Activated naive CD4-positive, alpha-beta T cell treated with anti-CD3 and anti-CD28 coated beads, Interleukin-2, amount 10 ng/mL, durations not matched to agents 7 days and 5 days (primary cell): ENCODE measurements at regions not wholly inside any gene's neighbourhood (a gene's known extent, or its start where the extent isn't known, plus 50 kb on each side); places are given as distances from the start of the nearest gene placed in this dataset.

ENCODE experiments used
- CTCF ChIA-PET: fragments of 350-600 bp; sonication (Branson Sonifier 250); formaldehyde crosslinking; loops from one replicate; lab custom pipeline; 2021; ENCODE audit warnings: antibody characterized with exemption; lab: Charles Lee
- DNase-seq: peaks from one replicate; pipeline ENCODE4 v3.0.0-alpha.2; 2020
- H3K27ac Mint-ChIP-seq: one replicate; pipeline ENCODE4 v1.8.0; 2021; ENCODE audit warnings: mild to moderate bottlenecking, moderate library complexity, mixed read lengths
- H3K27me3 Mint-ChIP-seq: one replicate; pipeline ENCODE4 v1.8.0; 2021; ENCODE audit warnings: mild to moderate bottlenecking, mixed read lengths
- H3K36me3 Mint-ChIP-seq: one replicate; pipeline ENCODE4 v1.8.0; 2021; ENCODE audit warnings: mixed read lengths
- H3K4me1 Mint-ChIP-seq: one replicate; pipeline ENCODE4 v1.8.0; 2021; ENCODE audit warnings: mixed read lengths
- H3K4me3 Mint-ChIP-seq: one replicate; pipeline ENCODE4 v1.8.0; 2021; ENCODE audit warnings: mild to moderate bottlenecking, moderate library complexity, mixed read lengths
- H3K9me3 Mint-ChIP-seq: one replicate; pipeline ENCODE4 v1.8.0; 2021; ENCODE audit warnings: mixed read lengths

DNA sequence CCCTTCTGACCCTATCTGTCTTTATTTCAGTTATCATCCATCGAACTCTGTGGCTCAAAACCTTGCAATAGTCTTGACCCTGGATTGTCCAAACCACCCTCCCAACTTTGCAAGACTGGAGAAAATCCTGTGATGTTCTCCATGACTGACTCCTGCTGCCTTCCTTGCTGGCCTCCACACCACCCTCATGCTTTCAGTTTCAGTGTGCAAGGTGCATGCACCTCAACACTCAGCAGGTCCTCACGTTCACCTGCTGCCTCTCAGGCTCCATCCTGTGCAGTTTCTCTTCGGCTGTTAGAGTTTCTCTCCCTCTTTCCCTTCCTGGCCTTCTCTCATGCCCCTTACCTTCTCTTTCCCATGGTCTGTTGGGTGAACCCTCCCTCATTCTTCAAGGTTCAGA, 59.4 kb upstream of the ASIC2 start:
- no peaks in the 10 kb centered on the region for H3K27me3 Mint-ChIP-seq
- DNase-seq = no peak
- CTCF ChIA-PET = no interaction called here
- H3K9me3 Mint-ChIP-seq = no peaks in the 10 kb centered on the region
- H3K27ac Mint-ChIP-seq = no peak overlapping the region
- H3K4me3 Mint-ChIP-seq = no peak overlapping the region
- H3K36me3 Mint-ChIP-seq = no peaks in the 10 kb centered on the region
- H3K4me1 Mint-ChIP-seq = no peaks in the 10 kb centered on the region

DNA sequence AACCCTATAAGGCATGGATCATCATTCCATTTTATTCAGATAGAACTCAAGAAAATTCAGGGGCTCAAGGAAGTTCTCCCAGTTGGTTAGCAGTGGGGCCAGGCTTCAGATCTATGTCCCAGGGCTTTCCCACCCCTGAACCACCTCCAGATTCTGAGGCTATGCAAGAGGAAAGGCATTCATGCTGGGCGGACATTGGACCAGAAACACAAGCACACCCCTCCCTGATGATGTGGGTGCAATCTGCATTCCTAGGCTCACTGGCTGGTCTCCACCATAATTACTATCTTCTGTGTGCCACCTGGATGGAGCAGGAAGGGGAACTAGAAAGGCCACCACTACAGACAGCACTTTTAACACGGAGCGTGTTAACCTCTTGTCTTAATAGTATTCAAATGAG, 63.2 kb upstream of the ASIC2 start:
- Mint-ChIP-seq H3K4me3 (no peak overlapping the region), H3K27me3 (no peaks in the 10 kb centered on the region), H3K27ac (no peak overlapping the region), H3K4me1 (no peaks in the 10 kb centered on the region), H3K36me3 (no peaks in the 10 kb centered on the region), H3K9me3 (no peaks in the 10 kb centered on the region)
- DNase-seq = no peak
- CTCF ChIA-PET = no interaction called here

GRCh38 chr17:33363475-33363874, 70.4 kb upstream of the ASIC2 start:
- no peak overlapping the region for H3K27ac Mint-ChIP-seq
- H3K9me3 Mint-ChIP-seq = no peaks in the 10 kb centered on the region
- no peaks in the 10 kb centered on the region for H3K27me3 Mint-ChIP-seq
- no peaks in the 10 kb centered on the region for H3K4me1 Mint-ChIP-seq
- no peak overlapping the region for H3K4me3 Mint-ChIP-seq
- CTCF ChIA-PET = no interaction called here
- no peaks in the 10 kb centered on the region for H3K36me3 Mint-ChIP-seq
- no peak for DNase-seq

GRCh38 chr17:33366960-33367359, 73.9 kb upstream of the ASIC2 start:
- no peaks in the 10 kb centered on the region for H3K36me3 Mint-ChIP-seq
- no peak for DNase-seq
- no peaks in the 10 kb centered on the region for H3K4me1 Mint-ChIP-seq
- no peak overlapping the region for H3K4me3 Mint-ChIP-seq
- H3K27me3 Mint-ChIP-seq = no peaks in the 10 kb centered on the region
- H3K9me3 Mint-ChIP-seq = no peaks in the 10 kb centered on the region
- H3K27ac Mint-ChIP-seq = no peak overlapping the region
- CTCF ChIA-PET = no interaction called here

- H3K4me1 Mint-ChIP-seq = no peaks in the 10 kb centered on the region
- H3K27ac Mint-ChIP-seq = no peak overlapping the region
- no peak for DNase-seq
- CTCF ChIA-PET = no interaction called here
- no peaks in the 10 kb centered on the region for H3K27me3 Mint-ChIP-seq
- H3K9me3 Mint-ChIP-seq = no peaks in the 10 kb centered on the region
- no peak overlapping the region for H3K4me3 Mint-ChIP-seq
- H3K36me3 Mint-ChIP-seq = no peaks in the 10 kb centered on the region
Measured at GRCh38 chr17:33369149-33369548, 76.1 kb upstream of the ASIC2 start.

- no peak overlapping the region for H3K4me3 Mint-ChIP-seq
- H3K27me3 Mint-ChIP-seq = no peaks in the 10 kb centered on the region
- H3K36me3 Mint-ChIP-seq = no peaks in the 10 kb centered on the region
- no peaks in the 10 kb centered on the region for H3K4me1 Mint-ChIP-seq
- DNase-seq = no peak
- CTCF ChIA-PET = no interaction called here
- H3K27ac Mint-ChIP-seq = no peak overlapping the region
- no peaks in the 10 kb centered on the region for H3K9me3 Mint-ChIP-seq
Measured at GRCh38 chr17:33369876-33370275, 76.8 kb upstream of the ASIC2 start.

GRCh38 chr17:33370401-33370800, 77.3 kb upstream of the ASIC2 start:
- no peak overlapping the region for H3K27ac Mint-ChIP-seq
- H3K4me3 Mint-ChIP-seq = no peak overlapping the region
- H3K9me3 Mint-ChIP-seq = no peaks in the 10 kb centered on the region
- no peaks in the 10 kb centered on the region for H3K27me3 Mint-ChIP-seq
- no peaks in the 10 kb centered on the region for H3K4me1 Mint-ChIP-seq
- no peak for DNase-seq
- CTCF ChIA-PET = no interaction called here
- H3K36me3 Mint-ChIP-seq = no peaks in the 10 kb centered on the region

DNA sequence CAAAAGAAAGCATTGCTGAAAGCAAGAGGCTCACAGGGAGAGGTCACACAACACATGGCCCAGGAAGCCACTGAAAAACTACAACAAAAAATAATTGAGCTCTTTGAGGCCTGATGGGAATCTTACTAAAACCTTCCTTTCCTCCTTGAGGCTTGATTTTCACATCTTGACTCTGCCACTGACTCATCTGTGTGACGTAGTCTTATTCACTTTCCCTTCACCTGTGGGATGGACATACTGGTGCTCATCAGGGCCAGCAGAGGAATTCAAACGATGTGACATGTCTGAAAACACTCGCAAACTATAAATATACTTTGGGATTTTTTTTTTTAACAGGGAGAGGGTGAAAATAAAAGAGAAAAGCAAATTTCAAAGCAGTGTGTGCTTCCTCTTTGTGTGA, 78.3 kb upstream of the ASIC2 start:
- CTCF ChIA-PET = no interaction called here
- no peaks in the 10 kb centered on the region for H3K9me3 Mint-ChIP-seq
- H3K4me1 Mint-ChIP-seq = no peaks in the 10 kb centered on the region
- no peak overlapping the region for H3K4me3 Mint-ChIP-seq
- H3K36me3 Mint-ChIP-seq = no peaks in the 10 kb centered on the region
- no peak for DNase-seq
- H3K27ac Mint-ChIP-seq = no peak overlapping the region
- no peaks in the 10 kb centered on the region for H3K27me3 Mint-ChIP-seq

GRCh38 chr17:33373273-33373672, 80.2 kb upstream of the ASIC2 start:
- no peaks in the 10 kb centered on the region for H3K9me3 Mint-ChIP-seq
- no peak for DNase-seq
- no peaks in the 10 kb centered on the region for H3K27me3 Mint-ChIP-seq
- H3K4me3 Mint-ChIP-seq = no peak overlapping the region
- no peaks in the 10 kb centered on the region for H3K4me1 Mint-ChIP-seq
- no peaks in the 10 kb centered on the region for H3K36me3 Mint-ChIP-seq
- CTCF ChIA-PET = no interaction called here
- H3K27ac Mint-ChIP-seq = no peak overlapping the region

DNA sequence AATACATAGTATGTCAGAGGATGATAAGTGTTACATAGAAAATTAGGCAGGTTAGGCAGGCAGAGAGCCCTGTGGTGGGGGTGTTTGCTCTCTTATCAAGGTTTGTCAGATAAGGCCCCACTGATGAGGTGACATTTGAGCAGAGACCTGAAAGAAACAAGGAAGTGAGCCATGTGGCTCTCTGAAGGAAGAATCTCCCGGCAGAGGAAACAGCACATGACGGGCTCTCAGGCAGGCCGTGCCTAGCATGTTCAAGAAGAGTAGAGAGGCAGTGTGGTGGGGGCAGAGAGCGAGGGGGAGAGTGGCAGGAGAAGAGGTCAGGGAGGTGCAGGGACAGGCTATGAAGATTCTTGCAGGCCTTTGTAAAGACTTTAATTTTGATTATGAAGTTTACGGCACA, 82.0 kb upstream of the ASIC2 start:
- Mint-ChIP-seq H3K27ac (no peak overlapping the region), H3K27me3 (no peaks in the 10 kb centered on the region), H3K4me3 (no peak overlapping the region), H3K9me3 (no peaks in the 10 kb centered on the region), H3K36me3 (no peaks in the 10 kb centered on the region), H3K4me1 (no peaks in the 10 kb centered on the region)
- CTCF ChIA-PET = no interaction called here
- DNase-seq = no peak

DNA sequence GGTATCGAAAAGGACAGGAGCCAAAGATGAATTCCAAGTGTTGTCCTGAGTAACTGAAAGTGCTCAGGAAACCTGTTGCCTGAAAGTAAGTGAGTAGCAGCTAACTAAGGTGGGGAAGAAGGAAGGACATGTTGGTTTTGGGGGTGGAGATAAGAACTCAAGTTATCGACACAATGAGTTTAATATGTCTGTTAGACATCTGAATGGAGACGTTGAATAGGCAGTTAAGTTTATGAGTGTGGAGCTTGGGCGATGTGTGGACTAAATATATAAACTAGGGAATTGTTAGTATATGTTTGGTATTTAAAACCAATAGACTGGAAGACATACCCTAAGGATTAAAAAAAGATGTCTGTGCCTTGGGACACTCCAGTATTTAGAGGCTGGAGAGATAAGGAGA, 82.7 kb upstream of the ASIC2 start:
- no peak overlapping the region for H3K4me3 Mint-ChIP-seq
- H3K27me3 Mint-ChIP-seq = no peaks in the 10 kb centered on the region
- CTCF ChIA-PET = no interaction called here
- no peaks in the 10 kb centered on the region for H3K4me1 Mint-ChIP-seq
- H3K9me3 Mint-ChIP-seq = no peaks in the 10 kb centered on the region
- H3K27ac Mint-ChIP-seq = no peak overlapping the region
- H3K36me3 Mint-ChIP-seq = no peaks in the 10 kb centered on the region
- no peak for DNase-seq

DNA sequence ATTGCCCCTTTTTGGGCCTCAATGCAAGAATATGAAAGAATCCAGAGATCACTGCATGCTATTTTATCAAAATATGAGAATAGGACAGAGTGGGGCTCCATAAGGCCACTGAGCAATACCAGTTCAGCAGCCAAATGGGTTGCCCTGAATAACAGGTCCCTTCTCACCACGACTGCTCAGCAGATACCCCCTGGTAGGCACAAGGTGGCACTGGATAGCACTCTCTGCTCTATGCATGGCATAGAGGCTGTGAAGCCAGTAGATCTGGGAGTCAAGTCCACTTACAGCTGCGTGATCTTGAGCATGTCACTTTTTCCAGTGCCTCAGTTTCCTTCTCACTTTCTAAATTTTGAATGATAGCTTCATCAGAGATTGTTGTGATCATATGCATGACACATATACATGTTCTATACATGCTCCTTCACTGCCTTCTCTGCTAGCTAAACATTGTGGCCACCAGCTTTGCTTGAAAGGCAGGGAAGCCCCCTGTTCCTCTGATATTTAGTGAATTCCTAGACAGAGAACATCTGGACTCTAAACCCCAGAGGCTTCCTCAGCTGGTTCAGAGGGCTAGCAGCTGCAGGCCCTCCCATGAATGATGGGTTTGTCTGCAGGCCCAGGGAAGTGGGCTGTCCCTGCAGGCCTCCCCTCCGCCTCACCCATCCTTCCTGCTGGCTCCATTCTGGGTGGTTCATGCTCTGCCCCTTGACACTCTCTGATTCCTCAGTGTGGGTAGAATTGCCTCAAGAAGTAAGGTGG, 84.9 kb upstream of the ASIC2 start:
- Mint-ChIP-seq H3K27ac (no peak overlapping the region), H3K9me3 (no peaks in the 10 kb centered on the region), H3K27me3 (no peaks in the 10 kb centered on the region), H3K4me3 (no peak overlapping the region), H3K4me1 (no peaks in the 10 kb centered on the region), H3K36me3 (no peaks in the 10 kb centered on the region)
- DNase-seq = no peak
- CTCF ChIA-PET = no interaction called here

DNA sequence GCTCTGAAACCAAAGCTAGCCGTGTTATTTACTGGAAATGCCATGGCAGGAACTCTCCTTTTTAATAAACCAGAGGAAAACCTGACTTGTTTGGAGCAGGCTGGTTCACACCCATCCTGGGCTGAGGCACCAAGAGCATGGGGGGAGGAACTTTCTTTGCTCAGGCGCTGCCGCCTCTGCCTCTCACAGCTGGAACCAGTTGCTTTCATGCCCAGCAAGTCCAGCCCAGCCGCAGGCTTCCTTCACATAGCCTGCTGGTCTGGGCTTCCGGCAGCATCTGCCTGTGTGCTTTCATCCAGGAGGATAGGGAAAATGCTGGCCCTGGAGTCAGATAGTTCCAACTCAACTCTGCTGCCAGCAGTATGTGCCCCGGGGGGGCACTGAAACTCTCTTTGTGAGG, 88.1 kb upstream of the ASIC2 start:
- DNase-seq = no peak
- Mint-ChIP-seq H3K27ac (no peak overlapping the region), H3K27me3 (no peaks in the 10 kb centered on the region), H3K36me3 (no peaks in the 10 kb centered on the region), H3K9me3 (no peaks in the 10 kb centered on the region), H3K4me1 (no peaks in the 10 kb centered on the region), H3K4me3 (no peak overlapping the region)
- CTCF ChIA-PET = no interaction called here

DNA sequence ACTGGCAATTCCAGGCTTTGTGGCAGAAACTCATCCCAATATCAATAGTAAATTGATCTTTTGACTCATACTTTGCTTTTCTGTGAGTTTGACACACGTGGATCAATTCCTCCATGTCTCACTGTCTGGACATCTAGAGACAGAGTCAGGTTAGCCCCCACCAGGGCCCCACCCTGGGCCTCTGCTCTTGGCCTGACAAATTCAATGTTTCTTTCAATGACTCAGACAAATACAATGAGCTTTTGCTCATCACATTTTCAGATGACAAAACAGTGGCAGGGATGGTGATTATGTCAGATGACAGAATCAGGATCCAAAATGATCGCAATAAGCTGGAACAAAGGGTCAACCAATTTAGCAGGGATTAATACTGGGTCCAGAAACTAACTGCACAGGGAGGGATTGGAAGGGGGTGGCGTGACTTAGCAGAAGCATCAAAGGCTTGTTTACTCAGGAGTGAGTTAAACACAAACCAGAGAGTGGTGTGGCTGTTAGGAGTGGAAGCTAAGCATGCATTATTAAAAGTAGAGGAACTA, 90.5 kb upstream of the ASIC2 start:
- Mint-ChIP-seq H3K27ac (no peak overlapping the region), H3K4me3 (no peak overlapping the region)
- DNase-seq = no peak

GRCh38 chr17:33385133-33385532, 92.0 kb upstream of the ASIC2 start:
- Mint-ChIP-seq H3K4me3 (no peak overlapping the region), H3K4me1 (no peaks in the 10 kb centered on the region), H3K9me3 (no peaks in the 10 kb centered on the region), H3K27me3 (no peaks in the 10 kb centered on the region), H3K36me3 (no peaks in the 10 kb centered on the region), H3K27ac (no peak overlapping the region)
- DNase-seq = no peak
- CTCF ChIA-PET = interaction anchor here (0.6 kb wide), 1 partner anchor 190 kb away, joined by 4 read pairs; no protein-coding TSS in a partner anchor

More for the DNA sequence above, 90.5 kb upstream of the ASIC2 start:
- CTCF ChIA-PET = no interaction called here
- Mint-ChIP-seq H3K27me3 (no peaks in the 10 kb centered on the region), H3K9me3 (no peaks in the 10 kb centered on the region), H3K36me3 (no peaks in the 10 kb centered on the region), H3K4me1 (no peaks in the 10 kb centered on the region)
